SKM-1 treated with dmso at 0.1 percent for 144 hours (cell line): ENCODE measurements at regions not wholly inside any gene's neighbourhood (a gene's known extent, or its start where the extent isn't known, plus 50 kb on each side); places are given as distances from the start of the nearest gene placed in this dataset.
"Not testable (repeated sequence)": the region's sequence is repeated elsewhere in the genome, so short reads cannot be mapped to it uniquely, and the experiment has no call there.

ENCODE experiments used
- DNase-seq: peaks from one replicate; lab custom pipeline; 2025; ENCODE audit not compliant: unreplicated experiment; lab: John Stamatoyannopoulos, UW

DNA sequence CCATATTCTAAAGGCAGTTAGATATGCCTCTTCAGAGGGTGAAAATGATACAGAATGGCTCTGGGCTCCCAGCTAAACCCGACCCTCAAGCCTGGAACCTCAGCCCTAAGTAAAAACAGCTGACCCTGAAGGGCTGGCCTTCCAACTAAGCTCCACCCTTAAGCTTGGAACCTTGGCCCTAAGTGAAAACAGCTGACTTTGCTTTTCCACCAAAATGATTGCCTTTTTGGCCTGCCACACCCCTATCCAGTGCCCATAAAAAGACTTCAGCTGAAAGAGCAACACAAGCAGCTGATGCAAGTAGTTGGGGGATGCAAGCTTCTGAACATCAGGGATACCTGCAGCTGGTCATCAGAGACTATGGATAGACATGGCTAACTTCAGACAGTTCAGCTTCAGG lies 647.4 kb upstream of the SGCD start:
- DNase-seq: no peak

DNA sequence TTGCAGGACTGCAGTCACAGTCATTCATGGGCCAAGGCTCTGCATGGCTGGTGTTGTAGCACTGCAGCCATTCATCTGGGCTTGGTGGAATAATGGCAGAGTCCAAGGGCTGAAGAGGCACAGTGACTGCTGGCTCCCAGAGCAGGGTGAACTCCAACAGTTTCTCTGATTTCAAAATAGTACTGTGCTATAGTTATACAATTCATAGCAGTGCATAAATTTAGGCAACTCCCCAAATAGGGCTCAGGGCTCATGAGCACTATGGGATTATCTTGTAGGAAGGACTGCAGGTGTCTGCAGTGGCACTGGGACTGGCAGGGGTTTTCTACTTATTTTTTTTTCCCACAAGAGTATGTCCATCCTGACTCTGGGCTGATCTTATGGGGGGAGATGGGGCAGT lies 642.5 kb upstream of the SGCD start:
- no peak for DNase-seq

DNA sequence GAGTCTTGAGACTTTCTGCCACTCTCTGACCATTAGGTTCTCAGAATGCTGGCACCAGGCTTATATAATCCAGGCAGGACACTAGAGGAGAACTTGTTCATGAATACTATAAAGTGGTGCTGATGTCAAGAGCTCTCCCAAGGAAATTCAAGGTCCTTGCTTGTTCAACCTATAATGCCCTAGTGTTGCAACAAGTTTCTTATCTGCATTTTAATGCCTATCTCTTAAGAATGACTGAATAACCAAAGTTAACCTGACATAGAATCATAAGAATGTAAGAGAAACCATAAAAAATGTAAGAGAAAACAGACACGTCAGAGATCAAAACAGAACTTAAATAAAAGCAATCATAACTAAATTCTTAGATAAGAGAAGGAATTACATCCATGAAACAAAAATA lies 640.8 kb upstream of the SGCD start:
- no peak for DNase-seq

DNA sequence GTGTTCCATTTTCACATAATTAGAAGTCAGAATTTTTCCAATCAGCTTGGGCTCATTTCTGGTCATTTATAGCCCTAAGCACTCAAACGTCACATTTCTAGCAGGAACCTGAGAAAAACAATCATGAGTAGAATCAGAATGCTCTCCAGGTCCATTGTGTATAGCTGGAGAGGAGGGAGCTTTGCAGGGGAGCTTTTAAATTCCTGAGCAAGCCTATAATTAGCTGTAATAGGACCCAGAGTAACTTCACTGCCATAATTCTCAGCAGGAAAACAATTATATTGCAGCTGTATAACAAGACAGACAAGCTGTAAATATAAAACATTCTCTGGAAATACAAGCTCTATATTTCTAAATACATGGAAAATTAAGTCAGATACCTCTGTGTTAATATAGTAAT lies 637.6 kb upstream of the SGCD start:
- no peak for DNase-seq

DNA sequence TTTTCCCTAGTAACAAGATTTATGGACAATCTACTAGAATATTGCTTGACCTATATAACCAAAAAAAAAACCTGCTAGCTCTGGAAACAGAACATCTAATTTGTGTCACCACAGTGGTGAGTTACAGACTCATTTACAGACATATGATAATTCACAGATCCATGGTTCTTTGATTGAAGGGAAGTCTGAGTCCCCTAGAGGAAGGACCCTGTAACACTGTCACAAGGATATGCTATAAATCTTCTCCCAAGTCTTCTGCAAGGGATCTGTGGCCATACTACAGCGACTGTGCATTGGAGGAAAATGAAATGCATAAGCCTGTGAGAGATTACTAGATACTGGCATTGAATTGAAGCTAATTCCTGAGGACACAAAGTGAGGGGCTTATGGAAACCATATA lies 630.6 kb upstream of the SGCD start:
- DNase-seq: no peak

DNA sequence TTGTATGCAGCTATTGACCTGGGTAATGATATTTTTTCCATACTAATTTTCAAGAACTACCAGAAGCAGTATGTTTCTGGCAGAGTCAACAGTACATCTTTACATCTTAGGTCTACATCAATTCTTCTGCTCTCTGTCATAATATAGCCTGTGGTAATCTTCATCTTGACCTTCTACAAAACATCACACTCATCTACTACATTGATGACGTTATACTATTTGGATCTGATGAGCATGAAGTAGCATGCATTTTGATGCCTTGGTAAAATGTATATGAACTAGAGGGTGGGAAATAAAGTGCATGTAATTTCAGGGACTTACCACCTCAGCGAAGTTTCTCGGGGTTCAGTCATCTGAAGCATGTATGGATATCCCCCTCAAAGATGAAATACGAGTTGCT lies 629.7 kb upstream of the SGCD start:
- no peak for DNase-seq

DNA sequence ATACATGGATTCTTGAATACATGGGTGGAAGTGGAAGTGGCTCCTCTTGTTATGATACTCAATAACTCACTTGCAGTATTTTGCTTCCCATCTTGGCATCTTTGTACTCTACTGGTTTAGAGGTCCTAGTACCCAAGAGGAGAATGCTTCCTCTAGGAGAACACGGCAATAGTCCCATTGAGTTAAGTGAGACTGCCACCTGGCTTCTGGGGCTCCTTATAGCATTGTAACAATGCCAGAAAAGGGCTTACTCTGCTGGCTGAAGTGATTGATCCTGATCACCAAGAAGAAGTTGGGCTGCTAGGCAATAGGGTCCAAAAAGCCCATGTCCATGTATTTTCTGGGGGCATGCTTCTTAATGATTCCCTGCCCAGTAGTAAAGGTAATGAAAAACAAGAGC lies 627.6 kb upstream of the SGCD start:
- no peak for DNase-seq

DNA sequence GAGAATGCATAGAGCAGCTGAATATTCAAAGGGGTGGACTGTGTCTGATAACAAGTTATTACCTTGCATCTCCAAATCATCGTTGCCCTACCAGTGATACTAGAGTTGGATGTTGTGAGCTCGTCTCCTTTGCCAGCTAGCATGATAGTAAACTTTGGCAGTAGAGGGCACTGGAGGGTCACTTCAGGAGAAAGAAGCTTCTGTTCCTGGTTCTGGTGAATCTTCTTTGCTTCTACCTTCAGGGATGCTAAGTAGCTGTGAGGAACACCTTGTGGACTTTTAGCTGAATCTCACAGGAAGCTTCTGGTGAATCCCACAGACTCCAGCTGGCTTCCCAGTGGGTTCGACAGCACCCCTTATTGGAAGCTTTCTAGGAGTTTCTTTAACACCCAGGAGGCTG lies 626.6 kb upstream of the SGCD start:
- peak; percentile 5 for DNase-seq

DNA sequence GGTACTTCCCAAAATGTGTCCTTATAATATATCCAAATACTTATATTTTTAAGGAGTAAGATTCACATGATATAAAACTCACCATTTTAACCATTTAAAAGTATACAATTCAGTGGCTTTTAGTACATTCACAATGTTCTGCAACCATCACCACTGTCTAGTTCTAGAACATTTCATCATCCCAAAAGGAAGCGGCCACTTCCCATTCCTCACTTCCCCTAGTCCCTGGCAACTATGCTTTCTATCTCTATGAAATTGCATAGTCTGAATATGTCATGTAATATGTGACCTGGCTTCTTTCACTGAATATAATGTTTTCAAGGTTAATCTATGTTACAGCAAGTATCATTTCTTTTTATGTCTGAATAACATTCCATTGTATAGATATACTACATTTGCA lies 615.1 kb upstream of the SGCD start:
- peak; percentile 65 for DNase-seq

DNA sequence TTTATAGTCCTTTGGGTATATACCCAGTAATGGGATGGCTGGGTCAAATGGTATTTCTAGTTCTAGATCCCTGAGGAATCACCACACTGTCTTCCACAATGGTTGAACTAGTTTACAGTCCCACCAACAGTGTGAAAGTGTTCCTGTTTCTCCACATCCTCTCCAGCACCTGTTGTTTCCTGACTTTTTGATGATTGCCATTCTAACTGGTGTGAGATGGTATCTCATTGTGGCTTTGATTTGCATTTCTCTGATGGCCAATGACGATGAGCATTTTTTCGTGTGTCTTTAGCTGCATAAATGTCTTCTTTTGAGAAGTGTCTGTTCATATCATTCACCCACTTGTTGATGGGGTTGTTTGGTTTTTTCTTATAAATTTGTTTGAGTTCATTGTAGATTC lies 612.5 kb upstream of the SGCD start:
- DNase-seq: not testable (repeated sequence)

DNA sequence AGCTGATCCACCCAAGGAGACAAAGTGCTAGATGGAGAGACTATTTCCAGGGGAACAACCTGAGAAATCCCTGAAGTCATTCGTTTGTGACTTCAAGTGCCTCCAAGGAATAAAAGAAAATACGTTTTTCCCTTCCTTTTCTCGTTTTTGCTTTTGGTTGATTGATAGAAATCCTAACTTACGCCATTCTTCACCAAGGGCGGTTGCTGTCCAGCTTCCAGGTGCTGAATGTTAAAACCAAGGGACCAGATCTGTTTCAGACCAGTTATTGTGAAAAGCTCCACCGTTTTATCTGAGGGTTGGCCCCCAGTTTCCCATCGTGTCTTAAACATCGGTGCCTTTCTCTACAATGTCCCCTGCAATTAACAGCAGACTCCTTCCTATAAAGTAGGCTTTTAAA lies 600.7 kb upstream of the SGCD start:
- DNase-seq: no peak

DNA sequence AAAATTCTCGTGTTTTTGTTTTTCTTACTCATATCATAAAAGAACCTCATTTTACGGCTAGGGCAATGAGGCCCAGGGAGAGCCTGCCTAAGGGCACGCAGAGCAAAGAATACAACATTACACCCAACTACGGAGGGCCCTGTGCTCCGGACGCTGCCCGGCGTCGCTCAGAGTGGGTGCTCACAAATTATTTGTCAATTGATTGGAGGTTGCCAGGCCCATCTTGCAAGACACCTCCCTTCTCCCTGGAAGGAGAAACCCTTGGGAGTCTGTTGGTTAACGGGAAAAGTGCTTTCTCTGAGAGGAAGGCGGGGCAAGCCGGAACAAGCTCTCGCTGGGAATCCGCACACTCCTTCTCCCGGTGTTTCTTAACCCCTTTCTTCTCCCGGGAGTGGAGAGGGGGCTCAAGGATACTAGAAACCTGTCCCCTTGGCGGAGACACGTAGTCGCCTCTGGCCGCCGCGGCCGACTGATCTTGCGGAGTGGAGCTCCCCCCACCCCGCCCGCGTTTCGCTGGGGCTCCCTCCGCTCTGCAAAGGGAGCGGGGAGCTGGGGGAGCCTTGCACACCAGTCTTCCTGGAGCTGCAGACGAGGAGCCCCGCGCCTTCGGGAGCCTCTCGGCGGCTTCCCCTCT lies 599.3 kb upstream of the SGCD start:
- no peak for DNase-seq

DNA sequence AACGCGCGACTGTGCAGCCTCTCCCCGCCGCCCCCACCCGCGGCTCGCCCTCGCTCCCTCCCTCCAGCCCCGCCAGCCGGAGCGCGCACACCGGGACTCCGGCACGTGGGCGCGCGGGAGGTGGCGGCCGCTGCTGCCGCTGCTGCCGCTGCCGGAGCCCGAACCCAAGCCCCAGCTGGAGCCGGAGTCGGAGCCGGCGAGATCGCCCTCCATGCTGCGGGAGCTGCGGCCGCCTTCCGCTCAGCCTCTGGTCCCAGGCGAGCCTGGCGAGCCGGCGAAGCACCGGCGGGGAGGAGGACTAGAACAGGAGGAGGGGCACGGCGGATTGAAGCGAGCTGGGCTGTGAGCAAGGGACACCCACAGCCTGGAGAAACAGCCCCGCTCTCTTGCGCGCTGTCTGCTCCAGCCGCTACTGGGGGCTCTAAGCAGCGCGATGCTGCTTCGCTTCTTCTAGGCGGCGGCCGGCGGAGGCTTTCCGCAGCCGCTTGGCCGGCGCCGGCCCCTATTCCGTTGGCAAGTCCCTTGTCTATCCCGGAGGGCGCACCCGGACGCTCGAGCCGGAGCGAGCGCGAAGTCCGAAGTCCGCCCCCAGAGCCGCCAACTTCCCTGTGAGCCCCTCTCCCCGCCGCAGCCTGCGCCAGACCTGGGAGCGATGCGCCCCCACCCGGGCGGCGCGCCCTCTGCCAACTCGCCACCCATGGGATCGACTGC lies 598.7 kb upstream of the SGCD start:
- no peak for DNase-seq

DNA sequence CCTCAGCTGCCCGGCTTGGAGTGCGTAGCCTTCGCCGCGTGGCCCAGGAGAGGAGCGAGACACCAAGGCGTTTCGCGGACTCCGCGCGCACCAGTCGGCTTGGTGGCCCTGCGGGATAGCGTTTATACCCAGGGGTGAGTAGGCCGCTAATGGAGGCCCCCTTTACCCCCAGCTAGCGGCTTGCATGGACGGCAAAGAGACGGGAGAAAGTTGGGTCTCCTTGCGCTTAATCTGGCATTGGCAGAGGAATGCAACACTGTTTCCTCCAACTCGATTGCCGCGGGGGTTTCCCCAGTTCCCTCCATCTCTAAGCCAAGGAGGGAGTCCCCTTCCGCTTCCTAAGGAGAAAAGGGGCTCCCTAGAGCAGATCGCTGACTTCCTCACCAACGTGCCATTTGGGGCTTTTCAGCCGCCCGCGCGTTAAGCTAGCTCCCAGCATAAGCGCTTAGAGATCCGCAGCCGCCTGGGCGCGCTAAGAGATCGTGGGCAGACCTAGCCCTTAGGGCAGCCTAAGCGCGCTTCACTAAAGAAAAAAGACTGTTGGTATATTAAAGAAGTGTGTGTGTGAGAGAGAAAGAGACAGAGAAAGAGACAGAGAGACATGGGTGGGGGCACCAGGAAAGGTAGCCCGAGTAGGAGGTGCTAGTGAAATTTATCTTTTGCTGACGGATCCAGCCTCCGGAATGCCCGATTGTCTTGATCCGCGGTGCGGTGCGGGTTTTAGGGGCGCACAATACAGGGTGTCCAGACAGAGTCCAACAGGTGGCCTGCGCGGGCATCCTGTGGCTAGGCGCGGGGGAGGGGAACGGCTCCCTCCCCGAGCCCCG lies 597.9 kb upstream of the SGCD start:
- DNase-seq: no peak

DNA sequence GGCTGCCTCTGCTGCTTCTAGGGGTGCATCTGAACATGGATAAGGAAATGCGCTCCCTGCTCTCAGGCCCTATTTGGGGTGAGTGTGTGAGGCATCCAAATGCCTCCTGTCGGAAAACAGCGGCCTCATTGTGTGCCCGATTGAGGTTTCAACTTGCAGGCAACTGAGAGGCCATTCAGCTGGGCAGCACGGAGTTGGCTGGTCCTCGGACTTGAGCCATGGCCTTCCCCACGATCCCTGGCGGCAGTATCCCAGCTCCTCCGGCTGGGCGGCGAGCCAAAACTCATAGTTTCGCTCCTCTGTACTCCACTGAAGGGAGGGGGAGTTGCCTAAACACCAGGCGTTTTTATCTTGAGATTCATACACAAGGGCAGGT lies 597.3 kb upstream of the SGCD start:
- DNase-seq: no peak

DNA sequence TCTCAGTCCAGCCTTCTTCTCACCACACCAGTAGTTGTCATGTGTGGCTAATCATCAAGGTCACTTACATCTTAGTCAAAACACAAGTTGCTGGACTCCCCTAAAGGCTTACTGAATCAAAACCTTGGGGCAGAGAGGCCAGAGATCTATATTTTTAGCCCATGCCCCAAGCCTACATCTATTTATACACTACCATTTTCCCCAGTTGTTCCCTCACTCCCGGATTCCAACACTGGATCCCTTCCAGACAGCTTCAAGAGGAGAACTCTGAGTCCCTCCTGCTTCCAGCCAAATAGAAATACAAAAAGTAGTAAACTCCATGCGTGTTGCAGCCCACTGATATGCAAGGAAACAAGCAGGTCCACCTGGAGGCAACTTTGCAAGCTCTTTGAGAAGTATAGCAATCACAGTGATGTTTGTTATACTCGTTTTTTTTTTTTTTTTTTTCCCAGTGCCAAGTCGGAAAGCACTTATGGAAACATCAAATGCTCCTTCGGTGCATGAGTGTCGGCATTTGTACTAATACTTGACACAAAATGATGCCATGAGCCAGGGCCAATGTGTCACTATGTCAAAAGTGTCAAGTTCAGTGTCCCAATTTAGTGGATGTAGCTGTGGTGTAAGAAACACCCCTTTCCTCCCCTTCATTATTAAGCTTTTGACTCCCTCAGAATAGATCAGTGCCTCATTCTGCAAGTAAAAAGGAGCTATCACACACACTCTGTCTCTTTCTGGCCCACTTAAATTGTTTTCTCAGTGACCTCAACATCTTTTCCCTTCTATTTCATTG lies 594.2 kb upstream of the SGCD start:
- DNase-seq: no peak

DNA sequence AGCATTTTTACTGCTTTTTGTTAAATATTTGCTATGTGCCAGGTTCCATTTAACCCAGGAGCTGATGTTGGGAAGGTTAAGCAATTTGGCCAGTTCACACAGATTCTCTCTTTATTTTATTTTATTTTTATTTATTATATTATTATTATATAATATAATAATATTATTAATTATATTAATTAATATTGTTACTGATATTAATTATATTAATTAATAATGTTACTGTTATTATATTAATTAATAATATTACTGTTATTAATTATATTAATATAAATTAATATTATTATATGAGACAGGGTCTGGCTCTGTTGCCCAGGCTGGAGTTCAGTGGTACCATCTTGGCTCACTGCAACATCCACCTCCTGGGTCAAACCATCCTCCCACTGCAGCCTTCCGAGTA lies 593.0 kb upstream of the SGCD start:
- no peak for DNase-seq

DNA sequence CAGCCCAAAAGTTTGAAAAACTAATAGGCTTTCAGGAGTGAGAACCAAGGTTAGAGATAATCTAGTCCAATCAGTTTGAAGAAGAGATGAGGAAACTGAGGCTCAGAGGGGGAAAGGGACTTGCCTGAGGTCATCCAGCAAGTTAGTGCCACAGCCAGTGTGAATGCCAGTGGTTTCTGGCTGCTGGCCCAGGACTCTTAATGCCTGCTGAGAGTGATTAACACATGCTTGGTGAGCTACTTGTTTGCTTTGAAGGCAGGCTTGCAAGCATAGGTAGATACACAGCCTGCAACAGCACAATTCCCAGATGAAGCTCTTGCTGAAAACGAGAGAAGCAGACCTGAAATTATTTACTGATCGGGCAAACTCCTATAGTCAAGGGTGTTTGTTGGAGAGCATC lies 591.6 kb upstream of the SGCD start:
- DNase-seq: no peak

DNA sequence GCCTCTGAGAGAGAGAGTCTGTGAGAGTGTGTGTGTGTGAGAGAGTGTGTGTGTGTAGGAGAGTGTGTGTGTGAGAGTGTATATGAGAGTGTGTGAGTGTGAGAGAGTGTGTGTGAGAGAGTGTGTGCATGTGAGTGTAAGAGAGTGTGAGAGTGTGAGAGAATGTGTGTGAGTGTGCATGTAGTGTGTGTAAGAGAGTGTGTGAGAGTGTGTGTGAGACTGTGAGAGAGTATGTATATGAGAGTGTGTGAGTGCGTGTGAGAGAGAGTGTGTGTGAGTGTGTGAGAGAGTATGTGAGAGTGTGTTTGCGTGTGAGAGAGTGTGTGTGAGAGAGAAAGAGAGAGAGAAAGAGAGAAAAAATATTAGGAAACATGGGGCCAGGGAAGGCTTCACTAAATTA lies 588.3 kb upstream of the SGCD start:
- no peak for DNase-seq

DNA sequence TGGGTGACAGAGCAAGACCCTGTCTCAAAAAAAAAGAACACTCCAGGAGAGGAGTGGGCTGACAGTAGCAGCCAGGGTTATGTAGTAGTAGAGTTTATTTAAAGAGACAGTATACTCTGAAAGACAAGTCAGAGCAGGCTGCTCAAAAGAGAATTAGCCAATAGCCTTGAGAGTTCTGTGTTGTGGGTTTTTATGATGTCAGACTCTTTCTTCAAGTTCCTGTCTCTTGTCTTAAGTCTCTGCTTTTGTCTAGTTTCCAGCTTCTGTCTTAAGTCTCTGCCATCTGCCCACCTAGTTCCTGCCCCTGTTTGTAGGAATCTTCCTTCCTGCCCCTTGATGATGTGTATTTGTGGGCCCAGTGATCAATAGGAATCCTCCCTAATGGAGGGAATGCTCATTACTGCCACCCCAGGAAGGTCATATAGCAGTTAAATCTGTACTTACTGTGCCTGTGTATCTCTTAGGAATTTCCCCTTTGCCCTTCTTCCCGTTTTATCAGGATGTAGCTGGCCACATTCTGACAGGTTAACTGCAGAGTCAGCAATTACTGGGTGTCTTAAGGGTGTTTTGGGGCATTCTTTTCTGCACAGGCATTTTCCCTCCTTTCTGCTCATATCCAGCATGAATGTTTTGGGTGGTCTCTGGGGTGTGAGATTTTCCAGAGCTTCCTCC lies 580.5 kb upstream of the SGCD start:
- DNase-seq: peak; percentile 28

DNA sequence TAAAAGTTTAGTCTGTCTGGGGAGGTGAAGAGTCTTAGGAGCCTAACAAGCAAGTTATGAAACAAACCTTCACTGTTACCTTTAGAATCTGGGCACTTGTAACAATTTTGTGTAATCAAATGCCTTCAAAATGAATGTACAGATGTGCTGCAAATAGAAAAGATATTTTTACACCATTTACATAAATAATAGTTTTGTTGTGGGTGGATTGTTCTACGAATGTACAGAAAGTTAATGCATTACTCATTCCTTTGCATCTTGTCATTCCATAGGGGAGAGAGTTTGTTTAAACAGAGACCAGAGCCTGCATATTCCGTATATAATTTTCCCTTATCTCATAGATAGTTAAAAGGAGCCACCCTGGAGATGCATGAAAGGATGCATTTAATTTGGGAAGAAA lies 576.9 kb upstream of the SGCD start:
- no peak for DNase-seq
